Bronchial epithelial cell (primary cell): ENCODE measurements at regions not wholly inside any gene's neighbourhood (a gene's known extent, or its start where the extent isn't known, plus 50 kb on each side); places are given as distances from the start of the nearest gene placed in this dataset.
"Not testable (repeated sequence)": the region's sequence is repeated elsewhere in the genome, so short reads cannot be mapped to it uniquely, and the experiment has no call there.

Experiments
- DNase-seq: peaks from one replicate; pipeline ENCODE4 v3.0.0-alpha.2; 2010; ENCODE audit warnings: low read depth
- FAIRE-seq: peaks from 2 replicates; lab custom pipeline; 2011; peaks lifted over from hg19 to GRCh38; lab: Jason Lieb, UNC
- H3K27me3 ChIP-seq: 2 replicates; pipeline ENCODE4 v1.5.1; 2011; ENCODE audit warnings: low read length; ENCODE audit not compliant: control insufficient read depth, insufficient read depth
- H3K36me3 ChIP-seq: 2 replicates; pipeline ENCODE4 v1.5.1; 2011; ENCODE audit warnings: low read length; ENCODE audit not compliant: control insufficient read depth, insufficient read depth
- H3K4me3 ChIP-seq: 2 replicates; pipeline ENCODE4 v1.5.1; 2011; ENCODE audit warnings: mild to moderate bottlenecking, low read depth, low read length, control low read depth

DNA sequence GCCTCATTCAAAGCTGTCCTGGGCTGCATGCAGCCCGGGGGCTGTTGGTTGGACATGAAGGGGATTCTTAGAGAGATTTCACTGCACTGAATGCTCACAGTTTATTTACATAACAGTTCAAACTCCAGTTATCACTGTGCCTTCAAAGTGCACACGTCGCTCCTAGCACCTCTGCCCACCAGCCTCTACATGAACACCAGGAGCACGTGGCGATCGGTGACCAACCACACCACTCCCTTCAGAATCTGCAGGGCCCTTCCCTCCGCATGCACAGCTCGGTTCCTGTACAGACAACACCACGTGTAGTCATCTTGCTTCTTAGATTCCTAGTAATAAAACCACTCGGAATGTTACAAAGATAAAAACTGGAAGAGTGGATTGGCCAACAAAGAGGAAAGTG is 72.9 kb upstream of the GOLGA6L6 start:
- not testable (repeated sequence) for DNase-seq, FAIRE-seq, H3K36me3 ChIP-seq, H3K27me3 ChIP-seq, H3K4me3 ChIP-seq

DNA sequence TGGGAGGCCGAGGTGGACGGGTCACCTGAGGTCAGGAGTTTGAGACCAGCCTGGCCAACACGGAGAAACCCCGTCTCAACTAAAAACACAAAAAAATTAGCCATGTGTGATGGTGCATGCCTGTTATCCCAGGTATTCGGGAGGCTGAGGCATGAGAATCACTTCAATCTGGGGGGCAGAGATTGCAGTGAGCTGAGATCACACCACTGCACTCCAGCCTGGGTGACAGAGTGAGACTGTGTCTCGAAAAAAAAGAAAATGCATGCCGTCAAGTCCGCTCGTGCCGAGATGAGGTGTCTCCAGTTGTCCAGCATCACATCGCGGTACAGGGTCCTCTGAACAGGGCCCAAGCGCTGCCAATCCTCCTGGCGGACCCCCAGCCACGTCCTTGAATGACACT is 71.2 kb upstream of the GOLGA6L6 start:
- H3K27me3 ChIP-seq, FAIRE-seq, DNase-seq, H3K4me3 ChIP-seq, H3K36me3 ChIP-seq: not testable (repeated sequence)

DNA sequence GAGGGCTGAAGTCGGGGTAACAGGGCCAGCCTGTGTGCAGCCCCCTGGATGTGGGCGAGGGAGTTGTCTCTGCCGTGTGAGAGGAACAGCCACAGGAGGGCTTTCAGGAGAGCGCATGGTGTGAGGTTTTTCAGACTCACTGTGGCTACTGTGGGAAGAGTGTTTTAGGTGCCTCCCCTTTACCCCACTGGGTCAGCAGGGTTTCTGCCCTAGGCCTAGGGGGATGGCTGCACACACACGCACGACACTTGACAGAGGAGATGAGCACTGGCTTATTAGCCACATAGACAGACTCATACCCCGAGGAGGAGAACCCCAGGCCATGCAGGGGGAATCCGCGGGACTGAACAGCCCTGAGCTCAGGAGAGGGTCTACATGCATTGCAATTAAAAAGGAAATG is 70.8 kb upstream of the GOLGA6L6 start:
- H3K36me3 ChIP-seq, H3K27me3 ChIP-seq, FAIRE-seq, H3K4me3 ChIP-seq, DNase-seq: not testable (repeated sequence)

DNA sequence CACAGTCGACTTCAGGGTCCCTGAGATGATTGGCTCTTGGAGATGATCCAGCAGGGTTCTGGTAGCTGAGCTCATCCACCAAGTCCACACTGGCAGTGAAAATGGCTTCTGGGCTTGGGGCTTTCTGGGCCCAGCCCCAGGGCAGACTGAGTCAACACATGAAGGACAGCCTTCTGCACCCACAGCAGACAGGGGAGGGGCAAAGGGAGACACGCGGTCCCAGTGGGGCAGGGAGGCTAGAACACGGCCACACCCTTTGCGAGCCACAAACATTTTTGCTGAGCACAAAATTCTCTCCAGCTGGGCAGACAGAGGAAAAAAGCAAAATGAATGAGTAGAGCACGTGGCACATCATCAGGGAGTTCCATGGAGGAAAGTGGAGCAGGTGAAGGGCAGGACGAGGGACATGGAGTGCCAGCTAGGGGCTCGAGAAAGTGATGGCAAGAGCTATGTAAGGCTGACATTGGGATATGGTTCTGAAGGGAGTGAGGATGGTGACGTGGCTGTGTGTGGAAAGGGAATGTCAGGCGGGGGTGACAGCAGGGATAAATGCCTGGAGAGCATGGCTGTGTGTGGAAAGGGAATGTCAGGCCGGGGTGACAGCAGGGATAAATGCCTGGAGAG is 70.2 kb upstream of the GOLGA6L6 start:
- not testable (repeated sequence) for H3K27me3 ChIP-seq, FAIRE-seq, H3K4me3 ChIP-seq, H3K36me3 ChIP-seq, DNase-seq

DNA sequence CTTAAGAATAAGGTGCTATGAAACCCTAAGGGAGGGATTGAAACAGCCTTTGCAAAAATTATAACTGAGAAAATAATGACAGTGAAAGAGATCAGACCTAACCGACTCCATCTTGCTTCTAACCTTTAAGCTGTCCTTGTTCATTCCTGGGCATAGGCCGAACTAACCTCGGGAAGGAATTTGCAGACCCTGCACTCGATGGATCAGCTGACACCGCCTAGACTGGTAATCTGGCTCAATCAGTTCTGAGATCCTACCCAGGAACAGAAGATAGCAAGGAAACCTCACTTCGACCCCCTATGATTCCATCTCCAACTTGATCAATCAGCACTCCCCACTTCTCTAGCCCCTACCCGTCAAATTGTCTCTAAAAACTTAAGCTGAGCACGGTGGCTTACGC is 66.6 kb upstream of the GOLGA6L6 start:
- H3K27me3 ChIP-seq, FAIRE-seq, DNase-seq, H3K4me3 ChIP-seq, H3K36me3 ChIP-seq: not testable (repeated sequence)

DNA sequence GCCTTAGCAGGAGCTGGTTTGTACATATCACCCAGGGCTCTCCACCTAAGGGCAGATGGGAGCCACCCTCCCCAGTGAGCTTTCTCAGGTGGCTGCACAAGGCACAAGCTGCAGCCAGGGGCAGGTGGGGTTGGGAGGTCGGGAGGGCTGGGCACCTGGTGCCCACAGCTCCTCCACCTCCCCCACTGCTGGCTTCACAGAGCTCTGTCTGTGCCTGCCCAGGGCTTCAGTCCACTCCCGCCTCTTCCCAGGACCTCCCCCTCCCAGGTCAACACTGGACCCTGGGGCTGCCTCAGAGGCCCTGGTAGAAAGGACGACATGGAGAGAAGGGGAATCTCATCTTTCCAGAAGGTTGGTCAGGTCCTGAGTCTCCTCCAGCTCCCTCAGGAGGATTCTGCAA is 55.6 kb upstream of the GOLGA6L6 start:
- H3K27me3 ChIP-seq, H3K36me3 ChIP-seq, DNase-seq, H3K4me3 ChIP-seq, FAIRE-seq: not testable (repeated sequence)

DNA sequence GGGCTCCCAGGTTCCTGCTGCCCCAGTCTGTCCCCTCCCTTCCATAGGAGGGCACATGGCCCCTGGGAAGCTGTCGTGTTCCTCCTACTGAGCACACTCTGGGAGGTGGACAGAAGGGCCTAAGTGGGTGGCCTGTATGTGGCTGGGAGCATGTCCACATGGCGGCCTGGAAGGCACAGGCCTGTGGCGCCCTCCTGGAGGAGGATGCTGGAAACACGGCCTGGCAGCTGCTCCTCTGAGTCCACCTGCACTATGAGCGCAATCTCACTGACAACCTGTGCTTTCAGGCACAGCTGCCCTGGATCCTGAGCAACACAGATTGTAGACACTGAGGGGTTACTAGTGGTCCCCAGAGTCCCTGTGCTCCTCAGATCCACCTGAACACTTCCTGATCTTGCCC is 52.6 kb upstream of the GOLGA6L6 start:
- not testable (repeated sequence) for DNase-seq, FAIRE-seq, H3K27me3 ChIP-seq, H3K36me3 ChIP-seq, H3K4me3 ChIP-seq

DNA sequence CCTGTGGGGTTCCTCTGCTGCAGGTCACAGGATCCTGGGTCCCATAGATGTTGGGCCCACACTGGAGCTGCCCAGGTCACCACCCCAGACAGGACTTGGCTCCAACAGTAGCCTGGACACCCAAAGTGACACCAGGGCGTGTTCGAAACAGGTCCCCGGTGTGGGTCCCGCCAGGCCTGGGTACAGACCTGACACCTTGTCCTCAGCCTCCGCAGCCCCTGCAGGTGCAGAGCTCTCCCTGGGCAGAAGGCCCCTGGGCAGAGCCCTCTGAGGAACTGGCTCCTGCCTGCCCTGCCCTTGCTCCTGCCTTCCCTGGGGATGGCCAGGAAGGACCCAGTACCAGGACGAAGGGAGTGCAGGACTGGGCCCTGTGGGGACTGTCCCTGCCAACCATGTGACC is 50.3 kb upstream of the GOLGA6L6 start:
- not testable (repeated sequence) for H3K36me3 ChIP-seq, DNase-seq, FAIRE-seq

More for the DNA sequence above, 50.3 kb upstream of the GOLGA6L6 start:
- not testable (repeated sequence) for H3K27me3 ChIP-seq, H3K4me3 ChIP-seq
